NCI-H2227 treated with DMSO at 0.1 percent for 48 hours (cell line): ENCODE measurements at regions not wholly inside any gene's neighbourhood (a gene's known extent, or its start where the extent isn't known, plus 50 kb on each side); places are given as distances from the start of the nearest gene placed in this dataset.

Experiments
- DNase-seq: peaks from one replicate; lab custom pipeline; 2025; lab: John Stamatoyannopoulos, UW

DNA sequence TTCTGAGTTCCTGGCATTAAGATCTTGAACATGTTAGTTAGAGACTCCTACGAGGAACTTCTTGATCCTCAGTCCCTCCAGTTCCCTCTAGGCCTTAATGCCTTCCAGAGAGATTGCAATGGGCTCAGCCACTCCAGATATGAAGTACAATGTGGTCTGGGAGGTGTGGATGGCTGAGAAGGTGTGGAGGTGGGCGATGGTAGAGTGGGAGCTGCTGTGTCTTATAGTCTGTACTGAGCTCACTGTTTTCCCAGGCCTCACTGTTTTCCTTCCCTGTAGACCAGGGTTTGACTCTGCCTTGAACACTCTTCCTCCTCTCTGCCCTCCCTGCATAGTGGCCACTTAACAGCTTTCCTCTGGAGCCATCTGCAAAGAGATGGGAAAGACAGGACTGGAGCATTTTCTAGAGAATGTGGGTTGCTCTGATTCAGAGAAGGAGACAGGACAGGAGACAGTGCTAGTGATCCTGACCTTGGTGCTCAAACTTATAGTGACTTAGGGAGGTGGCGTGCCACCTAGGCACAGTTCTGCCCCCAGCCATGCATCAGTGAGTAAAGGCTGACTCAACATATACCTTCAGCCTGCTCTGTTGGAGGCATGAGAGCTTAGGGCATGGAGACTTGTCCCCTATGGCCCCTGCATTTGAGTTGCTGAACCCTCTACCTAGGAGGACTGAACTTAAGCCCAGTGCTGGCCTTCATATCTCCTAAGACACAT, 129.7 kb downstream of the TDRD15 start:
- DNase-seq, result no peak

GRCh38 chr2:21254170-21254965, 130.6 kb downstream of the TDRD15 start:
- no peak for DNase-seq

DNA sequence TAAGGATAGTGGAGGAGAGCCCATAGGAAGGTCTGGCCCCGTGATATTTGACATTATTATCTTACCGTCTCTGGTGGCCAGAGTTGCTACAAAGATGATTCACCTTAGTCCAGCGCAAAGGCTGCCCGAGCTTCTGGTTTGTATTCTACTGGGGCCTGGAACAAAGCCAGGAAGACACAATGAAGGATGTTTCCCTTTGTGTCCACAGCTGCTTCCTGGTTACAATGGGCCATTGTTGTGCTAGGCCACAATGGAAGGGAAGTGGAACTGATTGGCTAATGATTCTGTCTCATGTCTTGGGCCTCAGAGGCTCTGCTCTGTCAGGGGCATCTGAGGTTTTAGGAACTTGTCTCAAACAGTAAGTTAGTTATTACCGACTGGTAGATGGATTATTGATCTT, 132.2 kb downstream of the TDRD15 start:
- no peak for DNase-seq

- DNase-seq, result no peak
Measured at GRCh38 chr2:21257621-21258020, 133.9 kb downstream of the TDRD15 start.

DNA sequence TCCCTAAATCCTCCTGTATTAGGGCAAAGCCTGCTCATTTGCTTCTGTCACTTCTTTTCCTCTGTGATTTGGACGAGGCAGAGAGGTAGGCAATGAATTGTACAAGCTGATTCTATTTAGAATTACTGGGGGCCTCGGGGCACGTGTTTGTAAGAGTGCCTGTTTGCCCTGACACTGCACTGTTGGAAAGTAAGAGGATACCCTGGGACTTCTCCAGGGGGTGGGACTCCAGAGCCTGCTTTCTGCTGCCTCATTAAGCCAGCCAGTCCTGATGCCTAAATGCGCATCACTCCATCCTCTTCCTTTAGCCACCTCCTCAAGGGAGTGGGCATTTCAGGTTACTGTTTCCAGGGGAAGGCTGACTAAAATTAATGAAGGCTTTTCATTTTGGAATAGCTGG, 134.3 kb downstream of the TDRD15 start:
- no peak for DNase-seq

DNA sequence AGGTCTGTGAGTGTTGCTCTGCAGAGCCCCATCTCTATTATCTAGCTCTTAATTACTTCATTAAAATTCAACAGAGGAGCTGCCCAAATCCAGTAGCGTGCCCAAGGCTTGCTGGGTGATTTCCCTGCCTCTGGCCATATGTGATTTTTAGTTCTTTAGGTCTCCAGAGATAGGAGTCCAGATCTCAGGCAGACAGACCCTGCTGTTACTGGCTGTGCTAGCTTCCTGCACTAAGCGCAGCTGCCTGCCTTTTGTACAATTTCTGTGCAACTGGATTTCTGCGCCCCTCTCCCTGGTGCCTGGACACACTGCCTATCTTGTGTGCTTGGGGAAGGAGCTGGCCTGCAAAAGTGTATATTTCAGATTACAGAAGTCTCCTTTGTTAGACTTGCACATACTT, 136.5 kb downstream of the TDRD15 start:
- no peak for DNase-seq

DNA sequence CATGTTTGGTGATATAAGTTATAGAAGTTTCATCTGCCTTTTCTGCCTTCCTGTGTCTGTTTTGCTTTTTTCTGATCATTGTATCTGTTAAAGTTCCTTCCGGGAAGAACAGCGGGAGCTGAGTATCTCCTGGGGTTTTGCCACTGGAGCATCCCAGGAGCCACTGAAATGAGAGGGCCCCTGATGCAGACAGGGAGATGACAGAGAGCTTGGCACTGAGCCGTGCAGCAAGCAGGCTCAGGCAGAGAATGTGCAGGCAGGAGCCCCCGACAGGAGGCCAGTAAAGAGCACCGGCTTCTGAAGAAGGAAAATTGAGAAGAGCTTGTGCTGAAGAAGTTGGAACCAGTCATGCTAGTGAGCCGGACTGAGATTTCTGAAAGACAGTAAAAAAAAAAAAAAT, 137.8 kb downstream of the TDRD15 start:
- DNase-seq, result no peak

- no peak for DNase-seq
Measured at GRCh38 chr2:21262426-21262940, 138.7 kb downstream of the TDRD15 start.

GRCh38 chr2:21263622-21264021, 139.9 kb downstream of the TDRD15 start:
- DNase-seq, result no peak

GRCh38 chr2:21265752-21266151, 142.0 kb downstream of the TDRD15 start:
- DNase-seq, result no peak

GRCh38 chr2:21267232-21267835, 143.6 kb downstream of the TDRD15 start:
- DNase-seq, result no peak

- DNase-seq, result no peak
Measured at GRCh38 chr2:21268197-21268877, 144.6 kb downstream of the TDRD15 start.

- DNase-seq, result no peak
Measured at GRCh38 chr2:21268878-21269224, 145.1 kb downstream of the TDRD15 start.

GRCh38 chr2:21269382-21269781, 145.6 kb downstream of the TDRD15 start:
- DNase-seq, result no peak

GRCh38 chr2:21270083-21270491, 146.3 kb downstream of the TDRD15 start:
- DNase-seq, result no peak

GRCh38 chr2:21270708-21271122, 146.9 kb downstream of the TDRD15 start:
- DNase-seq, result no peak

- no peak for DNase-seq
Measured at GRCh38 chr2:21276163-21276562, 152.4 kb downstream of the TDRD15 start.

DNA sequence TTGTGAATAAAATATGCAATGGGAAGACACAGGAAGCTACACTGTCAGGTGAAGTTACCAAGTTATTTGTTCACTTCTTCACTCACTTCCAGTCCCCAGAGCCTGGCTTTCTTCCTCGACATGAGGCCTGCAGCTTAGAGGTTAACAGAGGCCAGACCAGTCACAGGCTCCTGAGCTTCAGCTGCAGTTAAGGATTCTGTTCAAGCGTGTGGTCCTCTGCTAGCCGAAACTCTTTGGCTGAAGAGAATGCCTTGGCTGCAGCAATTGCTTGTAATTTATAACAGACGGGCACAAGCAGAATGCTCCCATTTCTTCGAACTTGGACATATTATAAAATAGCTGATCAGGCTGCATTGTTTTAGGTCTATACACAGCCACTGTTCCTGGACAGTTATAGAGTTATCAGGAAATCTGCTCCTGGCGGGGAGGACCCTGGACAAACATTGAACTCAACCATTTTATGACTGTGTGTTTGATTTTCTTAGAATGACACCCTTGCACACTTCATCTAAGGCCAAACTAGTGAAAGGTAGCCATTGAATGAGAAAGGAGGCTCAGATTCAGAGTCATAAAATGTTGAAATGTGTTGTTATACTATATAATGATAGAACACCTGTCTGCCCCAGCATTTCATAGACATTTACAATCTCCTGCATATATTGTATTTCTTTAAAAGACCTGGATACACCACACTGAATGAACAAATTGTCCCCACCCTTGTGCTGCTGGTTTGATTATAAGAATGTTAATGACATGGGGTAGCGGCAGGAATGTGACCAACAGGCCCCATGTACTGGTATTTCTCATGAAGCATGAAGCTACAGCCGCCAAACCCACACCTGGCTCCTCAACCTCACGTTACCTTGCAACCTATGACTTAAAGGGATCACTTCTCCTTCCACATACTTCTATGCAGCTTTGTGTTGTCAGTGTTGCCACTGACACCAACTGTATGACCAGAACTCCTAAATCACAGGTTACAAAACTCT, 153.6 kb downstream of the TDRD15 start:
- no peak for DNase-seq

DNA sequence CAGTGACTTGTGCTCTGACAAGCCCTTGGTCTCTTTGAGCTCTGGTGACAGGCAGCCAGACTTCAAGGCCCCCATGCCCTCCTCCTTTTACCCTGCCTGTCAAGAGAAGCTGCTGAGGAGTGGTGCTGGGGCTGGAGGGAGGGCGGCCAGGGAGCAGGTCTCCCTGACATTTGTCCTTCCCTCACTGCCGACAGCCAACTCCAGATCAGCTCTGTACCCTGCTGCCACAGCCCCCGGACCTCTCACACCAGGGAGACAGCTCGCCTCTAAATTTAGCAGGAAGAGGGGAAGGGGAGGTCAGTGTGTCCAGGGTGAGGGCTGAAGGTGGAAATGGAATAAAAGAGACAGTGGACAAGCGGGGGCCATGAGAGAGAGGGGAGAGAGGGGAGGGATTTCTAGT, 155.8 kb downstream of the TDRD15 start:
- DNase-seq, result no peak

DNA sequence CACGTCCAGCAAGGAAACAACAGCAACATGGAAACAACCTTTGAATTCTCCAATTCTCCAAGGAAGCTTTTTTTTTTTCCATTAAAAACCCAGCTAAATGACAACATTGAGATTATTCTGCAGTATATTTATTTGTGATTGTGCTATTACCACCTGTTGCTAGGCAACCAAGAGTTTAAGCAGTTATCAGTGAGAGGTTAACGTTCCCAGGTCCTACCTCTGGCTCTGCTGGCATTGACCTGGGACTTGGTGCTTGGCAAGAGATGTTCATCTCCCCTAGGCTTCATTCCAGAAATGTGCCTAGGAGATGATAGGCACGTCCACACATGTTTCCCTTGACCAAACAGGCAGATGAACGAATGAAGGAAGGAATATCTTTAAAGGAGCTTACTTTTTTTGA, 157.0 kb downstream of the TDRD15 start:
- DNase-seq, result no peak

- DNase-seq, result no peak
Measured at GRCh38 chr2:21281384-21281783, 157.6 kb downstream of the TDRD15 start.
